ENCODE measurements at regions not wholly inside any gene's neighbourhood (a gene's known extent, or its start where the extent isn't known, plus 50 kb on each side); places are given as distances from the start of the nearest gene placed in this dataset.
"Not testable (repeated sequence)": the region's sequence is repeated elsewhere in the genome, so short reads cannot be mapped to it uniquely, and the experiment has no call there.

GRCh38 chr3:101138817-101139216 is 145.6 kb upstream of the ABI3BP start:
- DNase-seq (ENCODE audit: low read depth) = no peak

GRCh38 chr3:101134331-101134730 is 141.1 kb upstream of the ABI3BP start:
- DNase-seq (ENCODE audit: low read depth) = no peak

- no peak for DNase-seq (ENCODE audit: low read depth)
Measured at GRCh38 chr3:101133652-101134051, 140.4 kb upstream of the ABI3BP start.

- not testable (repeated sequence) for DNase-seq (ENCODE audit: low read depth)
Measured at GRCh38 chr3:101133197-101133596, 140.0 kb upstream of the ABI3BP start.

- DNase-seq (ENCODE audit: low read depth) = no peak
Measured at GRCh38 chr3:101131767-101132166, 138.5 kb upstream of the ABI3BP start.

- DNase-seq (ENCODE audit: low read depth) = peak; percentile 39
Measured at GRCh38 chr3:101128786-101129185, 135.6 kb upstream of the ABI3BP start.

GRCh38 chr3:101128001-101128400 is 134.8 kb upstream of the ABI3BP start:
- no peak for DNase-seq (ENCODE audit: low read depth)

- DNase-seq (ENCODE audit: low read depth) = no peak
Measured at GRCh38 chr3:101124125-101124524, 130.9 kb upstream of the ABI3BP start.

- DNase-seq (ENCODE audit: low read depth) = no peak
Measured at GRCh38 chr3:101123081-101123480, 129.9 kb upstream of the ABI3BP start.

GRCh38 chr3:101122681-101123080 is 129.5 kb upstream of the ABI3BP start:
- DNase-seq (ENCODE audit: low read depth) = no peak

GRCh38 chr3:101120039-101120438 is 126.8 kb upstream of the ABI3BP start:
- no peak for DNase-seq (ENCODE audit: low read depth)

GRCh38 chr3:101119535-101119934 is 126.3 kb upstream of the ABI3BP start:
- no peak for DNase-seq (ENCODE audit: low read depth)

- DNase-seq (ENCODE audit: low read depth) = no peak
Measured at GRCh38 chr3:101117980-101118379, 124.8 kb upstream of the ABI3BP start.

- no peak for DNase-seq (ENCODE audit: low read depth)
Measured at GRCh38 chr3:101117465-101117864, 124.2 kb upstream of the ABI3BP start.

GRCh38 chr3:101110295-101110694 is 117.1 kb upstream of the ABI3BP start:
- DNase-seq (ENCODE audit: low read depth) = not testable (repeated sequence)

GRCh38 chr3:101104321-101104720 is 111.1 kb upstream of the ABI3BP start:
- no peak for DNase-seq (ENCODE audit: low read depth)

GRCh38 chr3:101102678-101103296 is 109.6 kb upstream of the ABI3BP start:
- DNase-seq (ENCODE audit: low read depth) = peak; percentile 26

- no peak for DNase-seq (ENCODE audit: low read depth)
Measured at GRCh38 chr3:101100361-101101009, 107.3 kb upstream of the ABI3BP start.

- DNase-seq (ENCODE audit: low read depth) = no peak
Measured at GRCh38 chr3:101099791-101100190, 106.6 kb upstream of the ABI3BP start.

- DNase-seq (ENCODE audit: low read depth) = no peak
Measured at GRCh38 chr3:101096444-101096843, 103.2 kb upstream of the ABI3BP start.

GRCh38 chr3:101095693-101096430 is 102.6 kb upstream of the ABI3BP start:
- no peak for DNase-seq (ENCODE audit: low read depth)

GRCh38 chr3:101091489-101091888 is 98.3 kb upstream of the ABI3BP start:
- DNase-seq (ENCODE audit: low read depth) = peak; percentile 60

- DNase-seq (ENCODE audit: low read depth) = no peak
Measured at GRCh38 chr3:101085752-101086151, 92.5 kb upstream of the ABI3BP start.
